Hematopoietic multipotent progenitor cell treated with erythropoietin and hydrocortisone succinate and interleukin-3 and kit ligand, for 8 days (in vitro differentiated cells): ENCODE measurements at regions not wholly inside any gene's neighbourhood (a gene's known extent, or its start where the extent isn't known, plus 50 kb on each side); places are given as distances from the start of the nearest gene placed in this dataset.

Source experiments
- DNase-seq: peaks from one replicate; pipeline ENCODE4 v3.0.0-alpha.2; 2015

DNA sequence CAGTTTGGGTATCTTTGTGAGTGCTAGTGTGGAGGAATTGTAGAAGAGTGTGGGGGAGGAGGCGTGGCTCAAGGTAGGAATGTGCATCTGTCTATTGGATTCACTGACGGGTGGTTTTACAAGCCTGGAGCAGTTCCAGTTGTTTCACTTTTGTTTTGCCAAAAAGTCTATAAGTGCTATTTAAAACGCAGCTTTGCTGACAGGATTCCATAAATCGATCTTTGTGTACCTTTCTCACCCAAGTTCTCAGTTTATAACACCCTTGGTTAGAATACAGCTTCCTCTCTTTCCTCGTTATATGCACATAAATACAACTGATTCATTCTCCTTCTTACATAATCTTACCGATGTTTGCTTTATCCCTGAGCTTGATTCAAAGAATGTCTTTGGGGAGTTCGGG is 123.2 kb upstream of the UBE2E2 start:
- DNase-seq: no peak

DNA sequence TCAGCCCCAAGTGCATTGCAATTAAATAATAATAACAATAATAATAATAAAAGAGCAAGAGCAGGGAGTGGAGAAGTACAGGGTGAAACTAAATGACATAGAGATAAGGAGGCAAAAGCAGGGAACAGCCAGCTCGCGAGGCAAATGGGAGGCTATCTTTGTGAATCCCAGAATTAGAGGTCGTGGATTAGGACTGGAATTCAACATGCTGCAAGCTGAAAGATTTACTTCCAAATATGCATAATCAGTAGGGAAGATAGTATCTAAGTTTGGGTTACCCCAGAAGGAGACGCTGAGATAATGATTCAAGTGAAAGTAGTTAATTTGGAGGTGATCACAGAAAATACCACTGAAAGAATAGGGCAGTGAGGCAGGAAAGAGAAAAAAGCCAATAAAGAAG is 119.4 kb upstream of the UBE2E2 start:
- DNase-seq: no peak

- DNase-seq: no peak
Observed at GRCh38 chr3:23084367-23084766, 118.8 kb upstream of the UBE2E2 start.

DNA sequence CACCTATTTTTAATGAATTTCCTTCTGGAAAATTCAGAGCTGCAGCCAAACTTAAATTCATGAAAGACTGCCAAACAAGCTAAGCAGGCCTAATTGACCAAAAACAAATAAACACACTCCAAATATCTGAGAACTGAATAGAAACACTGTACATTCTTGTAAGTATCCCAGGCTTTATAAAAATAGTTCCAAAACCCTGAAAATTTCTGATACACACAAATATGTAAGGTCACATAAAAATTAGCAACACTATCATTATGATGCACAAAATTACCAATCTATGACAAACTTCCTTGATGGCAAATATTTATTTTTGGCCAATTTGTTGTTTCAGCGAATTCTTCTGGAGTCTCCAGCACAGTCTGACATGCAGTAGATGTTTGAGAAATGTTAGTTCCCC is 117.9 kb upstream of the UBE2E2 start:
- DNase-seq: no peak

DNA sequence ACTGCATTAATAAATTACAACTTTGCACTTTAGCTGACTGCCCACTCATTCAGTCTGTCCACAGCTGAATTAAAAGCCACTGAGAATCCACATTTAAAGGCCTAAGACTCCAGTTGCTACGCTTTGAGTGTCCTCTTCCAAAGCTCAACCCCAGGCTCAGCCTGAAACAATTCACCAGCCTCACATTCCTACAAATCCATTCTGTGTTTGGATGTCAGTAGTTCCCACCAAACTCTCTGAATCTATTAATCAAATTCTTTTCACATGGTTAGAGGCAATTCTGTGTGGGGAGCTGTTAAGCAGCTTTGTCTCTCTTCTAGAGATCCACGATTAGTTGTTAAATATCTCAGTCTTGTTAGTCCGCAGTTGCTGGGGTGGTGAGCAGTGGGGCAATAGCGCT is 116.8 kb upstream of the UBE2E2 start:
- DNase-seq: no peak

DNA sequence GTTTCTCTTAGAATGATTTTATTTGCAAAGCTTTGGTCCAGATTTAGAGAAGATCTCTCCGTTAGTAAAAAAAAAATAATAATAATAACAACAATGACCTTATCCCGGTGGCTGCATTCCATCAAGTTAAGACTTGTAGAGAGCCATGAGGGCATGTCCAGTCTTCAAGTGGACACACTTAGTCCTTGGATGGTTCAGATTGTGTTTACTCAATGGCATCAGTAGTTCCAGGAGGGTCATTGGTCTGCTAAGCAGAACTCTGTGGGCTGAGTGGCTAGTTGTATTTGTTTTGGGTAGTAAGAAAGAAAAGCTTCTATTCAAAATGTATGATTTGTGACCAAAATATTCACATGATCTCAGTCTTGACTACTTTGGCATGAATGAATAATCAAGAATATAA is 116.3 kb upstream of the UBE2E2 start:
- DNase-seq: no peak

- DNase-seq: no peak
Observed at GRCh38 chr3:23094412-23094811, 108.7 kb upstream of the UBE2E2 start.

DNA sequence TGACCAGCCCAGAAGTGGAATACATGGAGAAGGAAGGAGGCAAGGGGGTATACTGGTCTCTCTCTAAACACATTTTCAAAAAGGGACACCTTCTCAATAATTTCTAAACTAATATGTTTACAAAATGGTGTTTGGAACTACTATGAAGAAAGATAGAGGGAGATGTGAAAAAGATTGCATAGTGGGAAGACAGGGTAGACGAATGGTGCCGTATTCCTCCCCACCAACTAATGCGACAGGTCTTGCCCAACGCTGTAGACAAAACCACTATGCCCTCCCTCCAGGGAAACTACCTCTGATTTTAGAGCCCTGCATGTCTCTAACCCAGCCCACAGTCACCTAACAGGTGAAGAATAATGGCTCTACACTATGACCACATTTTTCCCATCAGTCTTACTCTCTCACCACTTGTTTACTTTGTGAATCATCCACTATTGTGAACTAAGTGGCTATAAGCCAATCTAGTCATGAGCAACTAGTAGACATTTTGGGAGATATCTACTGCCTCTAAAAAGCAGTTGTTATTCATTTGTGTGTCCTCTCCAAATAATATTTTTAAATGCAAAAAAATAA is 108.2 kb upstream of the UBE2E2 start:
- DNase-seq: no peak

- DNase-seq: no peak
Observed at GRCh38 chr3:23096041-23096440, 107.1 kb upstream of the UBE2E2 start.

GRCh38 chr3:23099021-23099420 is 104.1 kb upstream of the UBE2E2 start:
- no peak for DNase-seq

GRCh38 chr3:23099677-23100076 is 103.5 kb upstream of the UBE2E2 start:
- no peak for DNase-seq

- DNase-seq: no peak
Observed at GRCh38 chr3:23100106-23100505, 103.0 kb upstream of the UBE2E2 start.

GRCh38 chr3:23103764-23104163 is 99.4 kb upstream of the UBE2E2 start:
- no peak for DNase-seq

- DNase-seq: no peak
Observed at GRCh38 chr3:23105048-23105447, 98.1 kb upstream of the UBE2E2 start.

DNA sequence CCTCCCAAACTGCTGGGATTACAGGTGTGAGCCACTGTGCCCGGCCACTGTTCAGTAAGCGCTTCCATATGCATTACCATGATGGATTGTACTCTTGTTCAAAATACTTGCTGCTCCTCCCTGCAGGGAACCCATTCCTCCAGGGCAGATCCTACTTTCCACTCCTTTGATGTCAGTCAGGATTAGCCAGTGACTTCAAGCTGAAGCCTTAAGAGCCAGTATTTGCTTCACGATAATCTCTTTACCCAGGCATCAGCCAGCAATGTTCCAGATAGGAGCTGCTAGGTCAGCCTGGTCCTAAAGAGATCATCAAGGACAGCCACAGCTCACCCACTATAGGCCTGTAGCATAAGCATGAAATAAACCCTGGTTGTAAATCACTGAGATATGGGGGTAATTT is 96.5 kb upstream of the UBE2E2 start:
- no peak for DNase-seq

DNA sequence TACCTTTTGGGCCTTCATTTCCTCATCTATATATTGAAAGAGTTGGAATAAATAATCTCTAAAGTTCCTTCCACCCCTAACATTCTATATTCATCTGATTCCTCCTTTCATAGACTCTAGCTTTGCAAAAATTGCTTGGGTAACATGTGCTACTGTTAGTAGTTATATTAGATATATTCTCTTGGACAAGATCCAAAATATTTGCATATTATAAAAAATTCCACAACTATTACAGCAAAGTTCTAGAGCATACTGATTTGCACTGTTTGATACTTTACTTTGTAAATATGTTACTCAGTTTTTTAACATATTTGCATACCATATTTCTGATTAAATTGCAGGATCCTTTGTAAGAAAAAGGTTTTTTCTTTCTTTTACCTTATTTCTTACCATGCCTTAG is 95.9 kb upstream of the UBE2E2 start:
- no peak for DNase-seq

DNA sequence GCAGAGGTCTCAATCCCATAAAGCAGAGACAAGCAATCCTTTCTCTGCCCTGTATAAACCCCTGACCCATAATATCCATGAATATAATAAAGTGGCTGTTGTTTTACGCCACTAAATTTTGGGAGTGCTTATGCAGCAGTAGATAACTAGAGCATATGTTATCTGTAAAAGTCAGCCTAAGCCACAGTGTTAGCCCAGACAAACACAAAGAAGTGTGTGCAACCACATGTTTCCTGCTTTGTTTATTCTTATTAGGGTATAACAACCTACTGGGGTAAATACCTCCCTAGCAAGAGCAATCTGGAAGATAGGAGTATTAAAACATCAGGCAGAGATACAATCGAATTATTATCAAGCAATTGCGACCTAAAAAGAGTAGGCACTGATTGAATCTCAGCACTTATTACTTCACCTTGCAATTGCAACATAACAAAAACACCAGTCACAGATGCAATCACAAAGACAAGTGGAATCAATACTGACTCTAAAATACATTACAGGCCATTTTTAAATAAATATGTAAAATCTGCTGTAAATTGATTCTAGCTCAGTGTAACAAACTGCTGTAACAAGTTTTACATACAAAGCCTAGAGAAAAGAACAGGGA is 94.6 kb upstream of the UBE2E2 start:
- no peak for DNase-seq

- no peak for DNase-seq
Observed at GRCh38 chr3:23111286-23111685, 91.8 kb upstream of the UBE2E2 start.

GRCh38 chr3:23111797-23112196 is 91.3 kb upstream of the UBE2E2 start:
- no peak for DNase-seq

- no peak for DNase-seq
Observed at GRCh38 chr3:23112491-23112890, 90.6 kb upstream of the UBE2E2 start.

GRCh38 chr3:23113455-23114171 is 89.5 kb upstream of the UBE2E2 start:
- peak; percentile 15 for DNase-seq

DNA sequence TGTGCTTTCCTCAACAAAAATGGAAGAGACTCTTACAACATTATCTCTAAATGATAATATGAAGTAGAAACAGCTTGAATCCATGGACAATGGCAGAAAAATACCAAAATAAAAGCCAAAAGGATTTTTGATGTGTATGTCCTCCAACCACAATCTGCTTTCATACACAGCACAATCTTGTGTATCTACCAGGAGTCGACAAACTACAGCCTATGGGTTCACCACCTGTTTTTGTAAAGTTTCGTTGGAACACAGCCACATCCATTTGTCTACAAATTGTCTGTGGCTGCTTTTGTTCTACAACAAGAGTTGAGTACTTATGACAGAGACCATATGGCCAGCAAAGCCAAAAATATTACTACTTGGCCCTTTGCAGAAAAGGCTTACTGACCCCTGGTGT is 88.7 kb upstream of the UBE2E2 start:
- DNase-seq: no peak

GRCh38 chr3:23115171-23115877 is 87.8 kb upstream of the UBE2E2 start:
- DNase-seq: no peak
